PC-9 (cell line): ENCODE measurements at regions not wholly inside any gene's neighbourhood (a gene's known extent, or its start where the extent isn't known, plus 50 kb on each side); places are given as distances from the start of the nearest gene placed in this dataset.

Experiments
- EZH2 ChIP-seq: fragments of 200-600 bp; sonication (generic); IDR thresholded peaks from 2 replicates; pipeline ENCODE4 v1.8.0; 2017; ENCODE audit warnings: antibody characterized with exemption, low read depth
- TF ChIP-seq, protein P1 (sequence below): fragments of 200-600 bp; sonication (generic); conservative IDR thresholded peaks from 2 replicates; pipeline ENCODE4 v1.6.1; 2017; ENCODE audit warnings: mixed run types, antibody characterized with exemption, mild to moderate bottlenecking, moderate library complexity

- TF ChIP-seq, protein P1, sequence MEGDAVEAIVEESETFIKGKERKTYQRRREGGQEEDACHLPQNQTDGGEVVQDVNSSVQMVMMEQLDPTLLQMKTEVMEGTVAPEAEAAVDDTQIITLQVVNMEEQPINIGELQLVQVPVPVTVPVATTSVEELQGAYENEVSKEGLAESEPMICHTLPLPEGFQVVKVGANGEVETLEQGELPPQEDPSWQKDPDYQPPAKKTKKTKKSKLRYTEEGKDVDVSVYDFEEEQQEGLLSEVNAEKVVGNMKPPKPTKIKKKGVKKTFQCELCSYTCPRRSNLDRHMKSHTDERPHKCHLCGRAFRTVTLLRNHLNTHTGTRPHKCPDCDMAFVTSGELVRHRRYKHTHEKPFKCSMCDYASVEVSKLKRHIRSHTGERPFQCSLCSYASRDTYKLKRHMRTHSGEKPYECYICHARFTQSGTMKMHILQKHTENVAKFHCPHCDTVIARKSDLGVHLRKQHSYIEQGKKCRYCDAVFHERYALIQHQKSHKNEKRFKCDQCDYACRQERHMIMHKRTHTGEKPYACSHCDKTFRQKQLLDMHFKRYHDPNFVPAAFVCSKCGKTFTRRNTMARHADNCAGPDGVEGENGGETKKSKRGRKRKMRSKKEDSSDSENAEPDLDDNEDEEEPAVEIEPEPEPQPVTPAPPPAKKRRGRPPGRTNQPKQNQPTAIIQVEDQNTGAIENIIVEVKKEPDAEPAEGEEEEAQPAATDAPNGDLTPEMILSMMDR, result no peak
- no peak for TF ChIP-seq EZH2
Observed at GRCh38 chr7:81159402-81159801, 240.6 kb upstream of the SEMA3C start.
